ENCODE measurements at regions not wholly inside any gene's neighbourhood (a gene's known extent, or its start where the extent isn't known, plus 50 kb on each side); places are given as distances from the start of the nearest gene placed in this dataset.

- H3K4me1 ChIP-seq (ENCODE audit: low read length), result no peaks in the 10 kb centered on the region
- TF ChIP-seq EZH2phosphoT487 (IDR thresholded peaks at IDR 0.05; ENCODE audit: low read depth), result no peak
- TF ChIP-seq CTCF (IDR thresholded peaks at IDR 0.05; ENCODE audit: low read depth, low read length), result no peak
- no peaks in the 10 kb centered on the region for H3K27me3 ChIP-seq (ENCODE audit: low read depth, low read length)
These were observed 156.8 kb upstream of the RADX start for GRCh38 chrX:106454991-106455390.

GRCh38 chrX:106457802-106458201, 154.0 kb upstream of the RADX start:
- TF ChIP-seq EZH2phosphoT487 (IDR thresholded peaks at IDR 0.05; ENCODE audit: low read depth), result no peak
- no peak for TF ChIP-seq CTCF (IDR thresholded peaks at IDR 0.05; ENCODE audit: low read depth, low read length)
- no peak overlapping the region for H3K4me2 ChIP-seq (ENCODE audit: low read length)
- H3K36me3 ChIP-seq (replicated peaks; ENCODE audit: low read depth, low read length), result no peaks in the 10 kb centered on the region
- H3K4me3 ChIP-seq (ENCODE audit: low read length), result no peak overlapping the region
- no peaks in the 10 kb centered on the region for H3K27me3 ChIP-seq (ENCODE audit: low read depth, low read length)
- H3K9me3 ChIP-seq (ENCODE audit: insufficient read depth, low read length), result no peaks in the 10 kb centered on the region
- H3K79me2 ChIP-seq (ENCODE audit: low read length), result no peaks in the 10 kb centered on the region
- no peaks in the 10 kb centered on the region for H3K4me1 ChIP-seq (ENCODE audit: low read length)
- H3K9ac ChIP-seq (ENCODE audit: low read length), result no peak overlapping the region
- H4K20me1 ChIP-seq (ENCODE audit: insufficient read depth, low read length), result no peaks in the 10 kb centered on the region
- no peak overlapping the region for H2AFZ ChIP-seq (ENCODE audit: low read depth, low read length)
- no peak overlapping the region for H3K27ac ChIP-seq (ENCODE audit: low read length)

More at GRCh38 chrX:106454991-106455390, 156.8 kb upstream of the RADX start:
- Histone ChIP-seq H4K20me1 (ENCODE audit: insufficient read depth, low read length) (no peaks in the 10 kb centered on the region), H3K36me3 (replicated peaks; ENCODE audit: low read depth, low read length) (no peaks in the 10 kb centered on the region), H3K9ac (ENCODE audit: low read length) (no peak overlapping the region), H3K27ac (ENCODE audit: low read length) (no peak overlapping the region), H3K4me2 (ENCODE audit: low read length) (no peak overlapping the region), H3K4me3 (ENCODE audit: low read length) (no peak overlapping the region), H3K9me3 (ENCODE audit: insufficient read depth, low read length) (no peaks in the 10 kb centered on the region), H3K79me2 (ENCODE audit: low read length) (no peaks in the 10 kb centered on the region), H2AFZ (ENCODE audit: low read depth, low read length) (no peak overlapping the region)

GRCh38 chrX:106467422-106467821, 144.4 kb upstream of the RADX start:
- H3K9me3 ChIP-seq (ENCODE audit: insufficient read depth, low read length), result no peaks in the 10 kb centered on the region
- no peak overlapping the region for H2AFZ ChIP-seq (ENCODE audit: low read depth, low read length)
- no peaks in the 10 kb centered on the region for H3K27me3 ChIP-seq (ENCODE audit: low read depth, low read length)
- H3K36me3 ChIP-seq (replicated peaks; ENCODE audit: low read depth, low read length), result no peaks in the 10 kb centered on the region
- H3K4me3 ChIP-seq (ENCODE audit: low read length), result no peak overlapping the region
- H3K4me1 ChIP-seq (ENCODE audit: low read length), result no peaks in the 10 kb centered on the region
- H3K4me2 ChIP-seq (ENCODE audit: low read length), result no peak overlapping the region
- no peaks in the 10 kb centered on the region for H3K79me2 ChIP-seq (ENCODE audit: low read length)
- H3K27ac ChIP-seq (ENCODE audit: low read length), result no peak overlapping the region
- H4K20me1 ChIP-seq (ENCODE audit: insufficient read depth, low read length), result no peaks in the 10 kb centered on the region
- no peak overlapping the region for H3K9ac ChIP-seq (ENCODE audit: low read length)
- TF ChIP-seq CTCF (IDR thresholded peaks at IDR 0.05; ENCODE audit: low read depth, low read length), result no peak
- TF ChIP-seq EZH2phosphoT487 (IDR thresholded peaks at IDR 0.05; ENCODE audit: low read depth), result no peak

GRCh38 chrX:106467943-106468342, 143.8 kb upstream of the RADX start:
- H3K27me3 ChIP-seq (ENCODE audit: low read depth, low read length), result no peaks in the 10 kb centered on the region
- no peak overlapping the region for H3K9ac ChIP-seq (ENCODE audit: low read length)
- no peak overlapping the region for H3K27ac ChIP-seq (ENCODE audit: low read length)
- H3K36me3 ChIP-seq (replicated peaks; ENCODE audit: low read depth, low read length), result no peaks in the 10 kb centered on the region
- H3K79me2 ChIP-seq (ENCODE audit: low read length), result no peaks in the 10 kb centered on the region
- H3K4me2 ChIP-seq (ENCODE audit: low read length), result no peak overlapping the region
- H2AFZ ChIP-seq (ENCODE audit: low read depth, low read length), result no peak overlapping the region
- no peak for TF ChIP-seq CTCF (IDR thresholded peaks at IDR 0.05; ENCODE audit: low read depth, low read length)
- no peak for TF ChIP-seq EZH2phosphoT487 (IDR thresholded peaks at IDR 0.05; ENCODE audit: low read depth)
- H3K9me3 ChIP-seq (ENCODE audit: insufficient read depth, low read length), result no peaks in the 10 kb centered on the region
- no peak overlapping the region for H3K4me3 ChIP-seq (ENCODE audit: low read length)
- no peaks in the 10 kb centered on the region for H4K20me1 ChIP-seq (ENCODE audit: insufficient read depth, low read length)
- H3K4me1 ChIP-seq (ENCODE audit: low read length), result no peaks in the 10 kb centered on the region
